A549 (cell line): ENCODE measurements at regions not wholly inside any gene's neighbourhood (a gene's known extent, or its start where the extent isn't known, plus 50 kb on each side); places are given as distances from the start of the nearest gene placed in this dataset.

Experiments
- ATAC-seq, 2 experiments: fragments of 200-7000 bp in 1 of 2; fragments of >200 bp in 1 of 2; cut with Nextera tagmentation in 1 of 2; cut with Tn5 transposase in 1 of 2; 3 replicates each; pipeline versions ENCODE4 v1.8.0 to v1.9.1; 2018 to 2020; ENCODE audit warnings: mild to moderate bottlenecking in 1 of 2, moderate library complexity in 1 of 2
- CTCF ChIA-PET: fragments of 300-600 bp; sonication (Branson Sonifier 250); formaldehyde crosslinking; extraction: SDS; loops from one replicate; lab custom pipeline; 2021; ENCODE audit warnings: antibody characterized with exemption, inconsistent platforms; lab: Yijun Ruan, JAX
- POLR2A ChIA-PET: fragments of 350-600 bp; formaldehyde crosslinking; extraction: SDS; loops from one replicate; lab custom pipeline; 2021; ENCODE audit warnings: antibody characterized with exemption, inconsistent platforms; lab: Yijun Ruan, JAX
- DNase-seq, 2 experiments: peaks; one replicate each; pipeline versions ENCODE4 v3.0.0 to v3.0.0-alpha.2; 2011 to 2016; ENCODE audit warnings: low read depth in 1 of 2, low spot score in 1 of 2
- FAIRE-seq: peaks from 2 replicates; lab custom pipeline; 2011; peaks lifted over from hg19 to GRCh38; lab: Jason Lieb, UNC
- H3K27ac ChIP-seq, 2 experiments: fragments of >200 bp; sonication (Bioruptor Twin); formaldehyde crosslinking; 3 replicates each; pipeline ENCODE4 v1.5.1; 2016 to 2017
- H3K4me1 ChIP-seq: fragments of >200 bp; sonication (Bioruptor Twin); formaldehyde crosslinking; 3 replicates; pipeline ENCODE4 v1.6.1; 2016
- H3K4me2 ChIP-seq: fragments of >200 bp; sonication (Bioruptor Twin); formaldehyde crosslinking; 3 replicates; pipeline ENCODE4 v1.6.1; 2016
- H3K4me3 ChIP-seq: fragments of >200 bp; sonication (Bioruptor Twin); formaldehyde crosslinking; 3 replicates; pipeline ENCODE4 v1.5.1; 2016
- H3K9me3 ChIP-seq: fragments of >200 bp; sonication (Bioruptor Twin); formaldehyde crosslinking; 3 replicates; pipeline ENCODE4 v1.6.1; 2016
- ATOH8 ChIP-seq: fragments of 250-450 bp; sonication (Bioruptor Pico); IDR thresholded peaks from 2 replicates; pipeline ENCODE4 v1.5.0; 2020; ENCODE audit warnings: low read depth, mild to moderate bottlenecking, moderate library complexity
- CEBPB ChIP-seq, 2 experiments: fragments of >200 bp in 1 of 2; sonication (Bioruptor Twin) in 1 of 2; formaldehyde crosslinking in 1 of 2; IDR thresholded peaks; 2 replicates each; pipeline ENCODE4 v1.6.1; 2012 to 2016
- CHD2 ChIP-seq: fragments of 150-350 bp; IDR thresholded peaks from 2 replicates; pipeline ENCODE4 v1.6.1; 2014; ENCODE audit warnings: low read length; ENCODE audit not compliant: partially characterized antibody
- CHD4 ChIP-seq: fragments of 200-600 bp; sonication (generic); IDR thresholded peaks from 2 replicates; pipeline ENCODE4 v1.6.1; 2016; ENCODE audit warnings: antibody characterized with exemption, mild to moderate bottlenecking, borderline replicate concordance
- CTCF ChIP-seq: fragments of >200 bp; sonication (Bioruptor Twin); formaldehyde crosslinking; IDR thresholded peaks from 3 replicates; pipeline ENCODE4 v1.5.1; 2016
- EHF ChIP-seq: fragments of 250-450 bp; sonication (Bioruptor Pico); IDR thresholded peaks from 2 replicates; pipeline ENCODE4 v1.5.0; 2020; ENCODE audit warnings: mild to moderate bottlenecking
- FOSB ChIP-seq: fragments of 250-450 bp; sonication (Bioruptor Pico); IDR thresholded peaks from 2 replicates; pipeline ENCODE4 v1.5.0; 2020; ENCODE audit warnings: mild to moderate bottlenecking, moderate library complexity
- HOXA7 ChIP-seq: fragments of 250-450 bp; sonication (Bioruptor Pico); IDR thresholded peaks from 2 replicates; pipeline ENCODE4 v1.5.0; 2020; ENCODE audit warnings: mild to moderate bottlenecking, moderate library complexity
- HOXB13 ChIP-seq: fragments of 250-450 bp; sonication (Bioruptor Pico); IDR thresholded peaks from 2 replicates; pipeline ENCODE4 v1.5.0; 2020; ENCODE audit warnings: low read depth, mild to moderate bottlenecking, moderate library complexity
- KDM1A ChIP-seq: fragments of 200-600 bp; sonication (generic); IDR thresholded peaks from 2 replicates; pipeline ENCODE4 v1.6.1; 2016; ENCODE audit warnings: low read depth, mild to moderate bottlenecking
- KDM5A ChIP-seq: fragments of 200-600 bp; sonication (generic); IDR thresholded peaks from 2 replicates; pipeline ENCODE4 v1.6.1; 2016; ENCODE audit warnings: antibody characterized with exemption, mild to moderate bottlenecking
- MYC ChIP-seq: IDR thresholded peaks from 2 replicates; pipeline ENCODE4 v1.6.1; 2012; ENCODE audit warnings: mild to moderate bottlenecking, inconsistent platforms, low read length, improper control_type of control experiment, borderline replicate concordance
- NPAS2 ChIP-seq: fragments of 250-450 bp; sonication (Bioruptor Pico); IDR thresholded peaks from 2 replicates; pipeline ENCODE4 v1.8.0; 2022; ENCODE audit warnings: mild to moderate bottlenecking, moderate library complexity, borderline replicate concordance
- NR3C1 ChIP-seq: fragments of >200 bp; sonication (Bioruptor Twin); formaldehyde crosslinking; IDR thresholded peaks from 3 replicates; pipeline ENCODE4 v1.6.1; 2017
- RAD21 ChIP-seq, 2 experiments: fragments of >200 bp in 1 of 2; sonication (Bioruptor Twin) in 1 of 2; formaldehyde crosslinking in 1 of 2; IDR thresholded peaks in 1 of 2; conservative IDR thresholded peaks in 1 of 2; 2 replicates in 1 of 2; 3 replicates in 1 of 2; pipeline ENCODE4 v1.6.1; 2012 to 2018; ENCODE audit warnings: inconsistent platforms in 1 of 2
- RCOR1 ChIP-seq: fragments of 150-350 bp; IDR thresholded peaks from 2 replicates; pipeline ENCODE4 v1.6.1; 2014; ENCODE audit warnings: antibody characterized with exemption, low read length, low read depth
- TFCP2L1 ChIP-seq: fragments of 250-450 bp; sonication (Bioruptor Pico); IDR thresholded peaks from 2 replicates; pipeline ENCODE4 v1.5.0; 2021; ENCODE audit warnings: mild to moderate bottlenecking
- ZFP36 ChIP-seq: fragments of 450-650 bp; IDR thresholded peaks from 2 replicates; pipeline ENCODE4 v1.6.1; 2014; ENCODE audit warnings: borderline replicate concordance; ENCODE audit not compliant: partially characterized antibody
- ZSCAN20 ChIP-seq: fragments of 250-450 bp; sonication (Bioruptor Pico); IDR thresholded peaks from 2 replicates; pipeline ENCODE4 v1.8.0; 2022; ENCODE audit warnings: mild to moderate bottlenecking, moderate library complexity
- WGBS: methylation state at CpG from one replicate; pipeline ENCODE4 v1.1.6; 2017; ENCODE audit errors: missing lambda C conversion rate; 5-methylcytosine and 5-hydroxymethylcytosine counted together

GRCh38 chr6:1473166-1473565, 83.8 kb downstream of the FOXF2 start:
- TF ChIP-seq CHD4, result no peak
- no peak for TF ChIP-seq CHD2
- TF ChIP-seq ATOH8 (CRISPR knock-in tag), result no peak
- TF ChIP-seq MYC, result no peak
- TF ChIP-seq HOXB13 (CRISPR knock-in tag), result no peak
- no peak for TF ChIP-seq ZFP36
- TF ChIP-seq NR3C1, result no peak
- TF ChIP-seq CTCF, result no peak
- no peak for TF ChIP-seq RAD21 (conservative IDR thresholded peaks at IDR 0.05 in 1 of 2, IDR thresholded peaks at IDR 0.05 in 1 of 2)
- TF ChIP-seq, all 56 proteins: peak for 0
- Histone ChIP-seq H3K4me2 (no peak overlapping the region), H3K4me1 (peaks cover 17% of the 10 kb centered on the region), H3K9me3 (no peaks in the 10 kb centered on the region), H3K4me3 (no peak overlapping the region), H3K27ac (peak overlapping the region in 1 of 2 experiments; percentile 58; a peak in 2 of 6 replicates)
- WGBS, result 70% methylated on average over 8 of the region's 8 CpGs
- CTCF ChIA-PET, result interaction anchor here (1.1 kb wide), 1 partner anchor 36 kb away, joined by 3 read pairs; no protein-coding TSS in a partner anchor
- no peak for FAIRE-seq
- POLR2A ChIA-PET, result no interaction called here
- DNase-seq, result no peak
- no peak for ATAC-seq

- no peak overlapping the region for H3K4me3 ChIP-seq
- ChIA-PET POLR2A (no interaction called here), CTCF (interaction anchor here (2.0 kb wide), 1 partner anchor 37 kb away, joined by 7 read pairs; no protein-coding TSS in a partner anchor)
- 67% methylated on average over 1 of the region's 1 CpG for WGBS
- H3K9me3 ChIP-seq, result no peaks in the 10 kb centered on the region
- no peak overlapping the region for H3K4me2 ChIP-seq
- TF ChIP-seq CEBPB (IDR thresholded peaks at IDR 0.05), result peak; percentile 41 to 49; a peak in 2 of 4 replicates
- no peak for TF ChIP-seq NPAS2 (CRISPR knock-in tag)
- peak overlapping the region in 1 of 2 experiments; percentile 58; a peak in 2 of 6 replicates for H3K27ac ChIP-seq
- H3K4me1 ChIP-seq, result peaks cover 20% of the 10 kb centered on the region
- no peak for FAIRE-seq
- ATAC-seq, result no peak
- DNase-seq, result no peak
Measured at GRCh38 chr6:1473598-1473997, 84.2 kb downstream of the FOXF2 start.

GRCh38 chr6:1474205-1474604, 84.8 kb downstream of the FOXF2 start:
- TF ChIP-seq ZSCAN20 (CRISPR knock-in tag) (no peak), CEBPB (IDR thresholded peaks at IDR 0.05) (no peak), TFCP2L1 (no peak)
- Histone ChIP-seq H3K4me2 (no peak overlapping the region), H3K4me3 (no peak overlapping the region), H3K9me3 (no peaks in the 10 kb centered on the region), H3K4me1 (peaks cover 26% of the 10 kb centered on the region), H3K27ac (no peak overlapping the region)
- FAIRE-seq (no peak), DNase-seq (no peak), ATAC-seq (no peak)
- ChIA-PET POLR2A (no interaction called here), CTCF (interaction anchor here (1.1 to 2.0 kb wide), 3 partner anchors 38 to 82 kb away, joined by 3 to 7 read pairs (median 4); no protein-coding TSS in a partner anchor)
- 51% methylated on average over 4 of the region's 4 CpGs for WGBS

- TF ChIP-seq HOXA7 (CRISPR knock-in tag) (no peak), ZSCAN20 (CRISPR knock-in tag) (no peak), KDM1A (no peak), FOSB (no peak), KDM5A (no peak), RCOR1 (no peak), CHD2 (no peak), EHF (CRISPR knock-in tag) (no peak)
- TF ChIP-seq, all 56 proteins: peak for 0
- Histone ChIP-seq H3K9me3 (no peaks in the 10 kb centered on the region), H3K4me1 (peaks cover 31% of the 10 kb centered on the region), H3K4me3 (no peak overlapping the region), H3K27ac (no peak overlapping the region), H3K4me2 (no peak overlapping the region)
- ChIA-PET CTCF (interaction anchor here (1.3 to 2.0 kb wide), 2 partner anchors 39 to 81 kb away, joined by 3 to 7 read pairs; no protein-coding TSS in a partner anchor), POLR2A (no interaction called here)
- FAIRE-seq (no peak), ATAC-seq (no peak), DNase-seq (no peak)
- 62% methylated on average over 1 of the region's 1 CpG for WGBS
Measured at GRCh38 chr6:1475174-1475573, 85.8 kb downstream of the FOXF2 start.
